ENCODE measurements at regions not wholly inside any gene's neighbourhood (a gene's known extent, or its start where the extent isn't known, plus 50 kb on each side); places are given as distances from the start of the nearest gene placed in this dataset.
"Not testable (repeated sequence)": the region's sequence is repeated elsewhere in the genome, so short reads cannot be mapped to it uniquely, and the experiment has no call there.

GRCh38 chr1:8232036-8232757, 85.7 kb upstream of the SLC45A1 start:
- CTCF ChIA-PET: no interaction called here
- POLR2A ChIA-PET: no interaction called here

DNA sequence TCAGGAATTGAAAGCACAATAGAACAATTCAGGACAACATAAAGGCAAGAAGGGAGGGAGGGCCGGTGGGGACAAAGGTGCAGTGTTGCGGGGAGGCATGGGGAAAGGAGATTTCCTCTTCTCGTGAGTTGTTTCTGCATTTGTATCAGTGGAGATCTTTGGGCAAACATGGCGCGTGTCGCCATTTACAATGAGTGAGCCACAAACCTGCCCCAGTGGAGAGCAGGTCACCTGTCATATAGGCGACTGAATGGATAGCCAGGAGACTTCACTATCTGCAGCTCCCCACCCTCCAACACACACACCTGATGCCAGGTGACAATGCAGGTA, 87.7 kb upstream of the SLC45A1 start:
- ChIA-PET POLR2A (no interaction called here), CTCF (no interaction called here)

DNA sequence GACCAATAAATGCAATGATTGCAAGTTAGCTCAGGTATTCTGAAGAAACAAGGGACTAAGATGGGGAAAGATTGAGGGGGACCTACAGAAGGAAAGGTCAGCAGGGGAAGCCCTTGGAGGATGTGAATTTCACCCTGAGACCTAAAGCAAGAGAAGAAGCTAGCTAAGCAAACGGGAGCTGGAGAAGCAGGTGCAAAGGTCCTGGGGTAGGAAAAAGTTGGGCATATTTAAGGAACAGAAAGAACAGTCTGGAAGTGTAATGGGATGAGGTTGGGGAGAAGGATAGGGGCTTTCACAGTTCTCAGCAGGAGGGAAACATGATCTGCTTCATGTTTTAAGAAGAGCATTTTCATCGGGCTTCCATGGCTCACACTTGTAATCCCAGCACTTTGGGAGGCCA, 89.7 kb upstream of the SLC45A1 start:
- CTCF ChIA-PET: no interaction called here

GRCh38 chr1:8227674-8228073, 90.2 kb upstream of the SLC45A1 start:
- CTCF ChIA-PET, POLR2A ChIA-PET: not testable (repeated sequence)

More for the DNA sequence above, 89.7 kb upstream of the SLC45A1 start:
- POLR2A ChIA-PET: no interaction called here

- ChIA-PET CTCF (no interaction called here), POLR2A (no interaction called here)
These were observed 91.2 kb upstream of the SLC45A1 start for GRCh38 chr1:8226747-8227146.

DNA sequence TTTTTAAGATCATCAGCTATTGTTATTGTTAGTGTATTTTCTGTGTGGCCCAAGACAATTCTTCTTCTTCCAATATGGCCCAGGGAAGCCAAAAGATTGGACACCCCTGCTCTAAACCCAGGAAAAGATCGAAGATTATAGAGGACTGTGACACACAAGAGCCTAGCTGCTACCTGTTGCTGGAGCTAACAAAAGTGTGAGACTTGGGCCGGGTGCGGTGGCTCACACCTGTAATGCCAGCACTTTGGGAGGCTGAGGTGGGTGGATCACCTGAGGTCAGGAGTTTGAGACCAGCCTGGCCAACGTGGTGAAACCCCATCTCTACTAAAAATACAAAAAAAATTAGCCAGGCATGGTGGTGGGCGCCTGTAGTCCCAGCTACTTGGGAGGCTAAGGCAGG, 91.9 kb upstream of the SLC45A1 start:
- POLR2A ChIA-PET, CTCF ChIA-PET: not testable (repeated sequence)

GRCh38 chr1:8223526-8223925, 94.4 kb upstream of the SLC45A1 start:
- CTCF ChIA-PET: no interaction called here
- POLR2A ChIA-PET: no interaction called here

GRCh38 chr1:8222789-8223188, 95.1 kb upstream of the SLC45A1 start:
- ChIA-PET POLR2A (no interaction called here), CTCF (no interaction called here)

DNA sequence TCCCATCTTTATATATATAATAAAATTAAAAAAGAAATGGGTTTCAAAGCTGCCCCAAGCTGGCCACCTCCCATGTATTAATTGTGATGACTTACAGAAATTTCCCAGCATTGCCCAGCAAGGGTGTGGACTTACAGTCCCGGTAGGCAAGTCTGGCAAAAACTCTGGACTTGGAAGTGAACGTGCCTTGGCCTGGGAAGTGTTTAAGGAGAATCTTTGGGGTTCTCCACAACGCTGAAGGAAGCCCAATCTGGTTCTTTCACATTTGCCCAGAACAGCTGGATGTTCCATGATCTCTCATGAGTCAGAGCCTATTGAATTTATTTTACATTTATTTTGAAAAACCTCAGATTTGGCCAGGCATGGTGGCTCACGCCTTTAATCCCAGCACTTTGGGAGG, 98.4 kb upstream of the SLC45A1 start:
- CTCF ChIA-PET: no interaction called here
- POLR2A ChIA-PET: no interaction called here

- CTCF ChIA-PET: no interaction called here
- POLR2A ChIA-PET: no interaction called here
These were observed 99.4 kb upstream of the SLC45A1 start for GRCh38 chr1:8218351-8219092.

GRCh38 chr1:8217809-8218208, 100.1 kb upstream of the SLC45A1 start:
- CTCF ChIA-PET: no interaction called here
- POLR2A ChIA-PET: no interaction called here

DNA sequence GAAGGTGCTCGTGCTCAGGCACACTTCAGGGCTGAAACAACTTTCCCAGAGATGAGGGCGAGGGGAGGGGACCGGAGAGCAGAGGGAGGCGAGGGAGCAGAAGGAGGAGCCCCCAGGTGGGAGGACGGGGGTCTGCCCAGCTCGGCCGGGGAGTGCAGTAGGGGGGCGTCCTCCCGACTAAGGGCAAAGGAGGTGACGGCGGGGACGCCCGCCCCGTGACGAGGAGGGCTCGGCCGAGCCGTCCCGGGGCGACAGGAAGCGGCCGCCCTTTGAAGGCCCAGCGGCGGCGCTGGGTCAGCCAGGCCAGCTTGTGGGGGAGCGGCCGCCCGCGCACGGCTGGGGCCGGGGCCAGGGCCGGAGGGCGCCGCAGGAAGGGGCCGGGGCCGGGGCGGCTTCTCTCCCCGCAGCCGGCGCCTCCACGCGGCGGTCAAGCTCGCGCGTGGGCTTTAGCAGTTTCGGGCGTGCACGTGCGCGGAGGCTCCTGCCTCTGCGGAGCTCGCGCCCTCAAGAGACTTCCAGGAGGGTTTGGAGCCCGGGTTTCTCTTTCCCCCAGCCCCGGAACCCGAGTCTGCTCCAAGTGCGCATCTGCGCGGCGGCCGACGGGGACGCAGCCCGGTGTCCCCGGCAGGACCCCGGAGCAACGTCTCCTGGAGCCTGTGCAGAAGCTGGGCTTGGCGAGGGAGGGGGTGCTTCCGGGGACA, 100.8 kb upstream of the SLC45A1 start:
- CTCF ChIA-PET: no interaction called here
- POLR2A ChIA-PET: no interaction called here

DNA sequence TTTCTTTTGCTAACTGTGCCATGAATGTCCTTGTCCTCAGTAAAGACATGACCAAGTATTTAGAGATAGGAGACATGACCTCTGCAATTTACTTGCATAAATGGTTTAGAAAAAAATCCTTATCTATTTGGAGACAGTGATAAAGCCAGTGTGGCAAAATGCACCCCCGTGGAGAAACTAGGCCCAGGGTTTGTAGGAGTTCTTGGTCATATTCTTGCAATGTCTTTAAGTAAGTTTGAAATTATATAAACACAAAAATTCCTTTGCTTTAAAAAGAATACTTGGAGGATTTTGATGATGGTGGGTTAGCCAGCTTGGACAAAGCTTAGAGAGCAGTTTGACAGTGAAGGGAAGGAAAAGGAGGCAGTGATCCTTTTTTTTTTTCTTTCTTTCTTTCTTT, 101.9 kb upstream of the SLC45A1 start:
- CTCF ChIA-PET: no interaction called here
- POLR2A ChIA-PET: no interaction called here

GRCh38 chr1:8214501-8215173, 103.3 kb upstream of the SLC45A1 start:
- ChIA-PET POLR2A (no interaction called here), CTCF (no interaction called here)

GRCh38 chr1:8213676-8214075, 104.2 kb upstream of the SLC45A1 start:
- ChIA-PET CTCF (no interaction called here), POLR2A (no interaction called here)

DNA sequence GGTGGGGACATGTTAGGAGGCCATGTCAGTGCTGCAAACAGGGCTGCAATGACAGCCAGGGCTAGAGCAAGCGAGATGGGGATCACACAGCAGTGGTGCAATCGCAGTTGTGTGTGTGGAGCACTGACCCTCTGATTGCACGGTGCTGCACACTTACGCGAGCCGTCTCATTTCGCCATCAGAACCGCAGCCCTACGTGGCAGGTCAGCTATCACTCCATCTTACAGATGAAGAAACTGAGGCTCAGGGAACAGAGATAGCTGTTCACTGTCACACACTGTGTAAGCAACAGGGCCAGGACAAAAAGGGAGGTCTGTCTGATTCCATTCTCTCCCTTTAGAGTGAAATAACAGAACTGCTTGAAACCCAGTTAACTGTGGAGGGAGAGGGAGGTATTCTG, 104.8 kb upstream of the SLC45A1 start:
- POLR2A ChIA-PET: interaction anchor here (0.5 kb wide), 1 partner anchor 139 kb away, joined by 5 read pairs; no protein-coding TSS in a partner anchor
- CTCF ChIA-PET: no interaction called here

GRCh38 chr1:8212580-8213031, 105.3 kb upstream of the SLC45A1 start:
- ChIA-PET CTCF (no interaction called here), POLR2A (interaction anchor here (0.5 kb wide), 1 partner anchor 138 kb away, joined by 5 read pairs; no protein-coding TSS in a partner anchor)

DNA sequence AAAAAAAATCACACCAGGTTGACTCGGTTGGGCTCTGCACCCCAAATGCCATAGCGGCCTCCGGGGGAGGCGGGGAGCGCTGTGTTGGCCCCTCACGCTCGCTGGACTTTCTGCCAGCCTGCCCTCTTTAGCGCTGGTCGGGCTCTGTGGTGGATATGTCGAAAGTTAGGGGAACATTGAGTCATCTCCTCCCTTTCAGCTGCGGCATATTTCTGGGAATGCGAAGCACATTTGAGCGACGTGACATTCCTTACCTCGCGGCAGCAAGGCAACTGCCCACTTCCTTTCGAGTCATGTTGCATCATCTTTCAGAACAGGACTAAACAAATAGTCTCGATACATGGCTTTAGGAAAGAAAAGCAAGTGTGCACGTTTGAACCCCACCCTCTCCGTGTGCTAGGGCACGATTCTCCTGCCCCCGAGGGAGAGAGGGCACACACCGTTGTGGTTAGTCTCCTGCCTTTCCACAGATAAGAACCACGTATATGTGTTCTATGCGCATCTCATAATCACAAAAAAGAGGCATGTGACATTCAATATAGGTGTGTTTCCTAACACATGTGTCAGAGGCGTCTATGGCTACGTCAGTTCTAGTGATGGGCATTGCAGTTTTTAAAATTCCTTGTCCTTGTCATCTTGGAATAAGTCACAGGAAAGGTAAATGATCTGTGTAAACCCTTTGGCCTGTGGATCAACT, 105.9 kb upstream of the SLC45A1 start:
- ChIA-PET POLR2A (no interaction called here), CTCF (no interaction called here)

- POLR2A ChIA-PET: interaction anchor here (0.5 kb wide), 1 partner anchor 39 kb away, joined by 3 read pairs; no protein-coding TSS in a partner anchor
- CTCF ChIA-PET: interaction anchor here (0.7 kb wide), 1 partner anchor 20 kb away, joined by 3 read pairs; no protein-coding TSS in a partner anchor
These were observed 106.5 kb upstream of the SLC45A1 start for GRCh38 chr1:8211251-8211882.

DNA sequence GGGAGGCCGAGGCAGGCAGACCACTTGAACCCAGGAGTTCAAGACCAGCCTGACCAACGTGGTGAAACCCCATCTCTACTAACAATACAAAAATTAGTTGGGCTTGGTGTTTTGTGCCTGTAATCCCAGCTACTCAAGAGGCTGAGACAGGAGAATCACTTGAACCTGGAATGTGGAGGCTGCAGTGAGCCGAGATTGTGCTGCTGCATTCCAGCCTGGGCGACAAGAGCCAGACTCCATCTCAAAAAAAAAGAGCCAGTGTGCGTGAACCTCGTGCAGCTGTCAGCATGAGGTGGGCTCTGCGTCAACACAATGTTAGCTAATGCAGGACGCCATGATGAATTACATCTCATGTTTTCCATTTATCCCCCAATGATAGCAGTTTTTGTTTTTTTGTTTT, 110.7 kb upstream of the SLC45A1 start:
- ChIA-PET CTCF (no interaction called here), POLR2A (no interaction called here)
